22Rv1 (cell line): ENCODE measurements at regions not wholly inside any gene's neighbourhood (a gene's known extent, or its start where the extent isn't known, plus 50 kb on each side); places are given as distances from the start of the nearest gene placed in this dataset.

Experiments used
- CTCF ChIP-seq: fragments of 450-650 bp; IDR thresholded peaks from 2 replicates; pipeline ENCODE4 v1.5.1; 2017; ENCODE audit warnings: mild to moderate bottlenecking
- ZFX ChIP-seq: fragments of 450-650 bp; IDR thresholded peaks from 2 replicates; pipeline ENCODE4 v1.6.1; 2017; ENCODE audit warnings: antibody characterized with exemption, borderline replicate concordance

- TF ChIP-seq CTCF (no peak), ZFX (no peak)
These were observed 368.6 kb upstream of the B3GAT1 start for GRCh38 chr11:134780486-134781147.
